Putamen (tissue), 1 donor: ENCODE measurements at regions not wholly inside any gene's neighbourhood (a gene's known extent, or its start where the extent isn't known, plus 50 kb on each side); places are given as distances from the start of the nearest gene placed in this dataset.
"Not testable (repeated sequence)": the region's sequence is repeated elsewhere in the genome, so short reads cannot be mapped to it uniquely, and the experiment has no call there.

ENCODE experiments used
- DNase-seq: peaks from one replicate; pipeline ENCODE4 v3.0.0-alpha.2; 2016; ENCODE audit warnings: low spot score

GRCh38 chr5:152113401-152113800, 188.8 kb upstream of the GLRA1 start:
- no peak for DNase-seq

- DNase-seq: no peak
Observed at GRCh38 chr5:152107220-152107619, 182.6 kb upstream of the GLRA1 start.

GRCh38 chr5:152106571-152106970, 181.9 kb upstream of the GLRA1 start:
- DNase-seq: no peak

DNA sequence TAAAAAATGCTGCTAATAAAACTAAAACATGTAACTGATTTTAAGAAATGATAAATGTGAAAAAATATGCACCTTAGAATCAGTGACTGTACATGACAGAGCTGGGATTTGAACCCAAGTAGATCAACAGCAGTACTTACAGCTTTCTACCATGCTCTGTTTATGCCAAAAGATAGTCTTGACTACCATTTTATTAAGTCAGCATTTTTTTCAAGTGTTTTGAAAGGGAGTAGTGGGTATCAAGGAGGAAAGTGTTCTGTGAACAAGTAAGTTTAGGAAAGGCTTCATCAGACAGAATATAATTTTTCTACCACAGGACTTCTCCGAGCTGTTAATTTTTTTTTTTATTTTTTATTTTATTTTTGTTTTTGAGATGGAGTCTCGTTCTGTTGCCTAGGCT, 180.4 kb upstream of the GLRA1 start:
- DNase-seq: no peak

GRCh38 chr5:152104211-152104610, 179.6 kb upstream of the GLRA1 start:
- DNase-seq: no peak

DNA sequence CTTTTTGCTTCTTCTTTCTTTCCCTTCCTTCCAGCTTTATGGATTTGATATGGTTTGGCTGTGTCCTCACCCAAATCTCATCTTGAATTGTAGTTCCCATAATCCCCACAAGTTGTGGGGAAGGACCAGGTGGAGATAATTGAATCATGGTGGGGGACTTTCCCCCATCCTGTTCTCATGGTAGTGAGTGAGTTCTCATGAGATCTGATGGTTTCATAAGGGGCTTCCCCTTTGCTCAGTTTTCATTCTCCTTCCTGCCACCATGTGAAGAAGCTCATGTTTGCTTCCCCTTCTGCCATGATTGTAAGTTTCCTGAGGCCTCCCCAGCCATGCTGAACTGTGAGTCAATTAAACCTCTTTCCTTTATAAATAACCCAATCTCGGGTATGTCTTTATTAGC, 178.3 kb upstream of the GLRA1 start:
- not testable (repeated sequence) for DNase-seq

DNA sequence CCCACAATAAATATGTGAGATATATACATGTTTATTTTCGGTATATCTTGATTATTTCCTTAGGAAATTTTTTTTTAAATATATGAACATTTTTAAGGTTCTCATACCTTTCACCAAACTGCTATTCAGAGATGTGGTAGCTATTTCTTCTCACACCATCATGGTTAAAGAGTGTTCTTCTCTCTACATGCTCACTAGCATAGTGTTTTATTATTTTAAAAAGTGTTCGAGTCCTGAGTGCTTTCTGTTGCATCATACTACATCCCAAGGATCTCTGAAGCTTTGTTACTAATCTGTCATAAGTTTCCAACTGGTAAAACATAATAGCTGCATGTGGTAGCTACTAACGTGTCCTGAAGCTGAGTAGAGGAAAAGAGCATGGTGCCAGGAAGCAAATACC, 177.4 kb upstream of the GLRA1 start:
- no peak for DNase-seq

DNA sequence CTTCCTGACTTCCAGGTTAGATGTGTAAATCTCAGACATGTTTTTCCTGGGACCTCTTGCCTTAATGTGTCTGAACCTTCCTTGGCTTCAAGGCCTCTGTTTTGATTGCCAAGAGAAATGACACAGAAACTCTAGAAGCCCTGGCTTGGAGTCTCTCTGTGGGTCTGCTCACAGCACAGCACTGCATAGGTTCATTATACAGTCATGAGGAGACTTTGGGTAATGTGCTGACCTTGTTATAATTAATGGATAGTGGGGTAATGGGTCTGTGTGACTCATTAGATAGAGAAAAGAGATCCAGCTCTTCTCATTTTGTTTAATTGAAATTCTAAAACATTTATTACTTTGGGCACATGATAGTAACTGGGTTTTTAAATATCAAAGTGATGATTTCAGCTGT, 175.8 kb upstream of the GLRA1 start:
- DNase-seq: no peak

GRCh38 chr5:152097128-152097527, 172.5 kb upstream of the GLRA1 start:
- no peak for DNase-seq

- no peak for DNase-seq
Observed at GRCh38 chr5:152094716-152095115, 170.1 kb upstream of the GLRA1 start.

GRCh38 chr5:152094060-152094459, 169.4 kb upstream of the GLRA1 start:
- no peak for DNase-seq

DNA sequence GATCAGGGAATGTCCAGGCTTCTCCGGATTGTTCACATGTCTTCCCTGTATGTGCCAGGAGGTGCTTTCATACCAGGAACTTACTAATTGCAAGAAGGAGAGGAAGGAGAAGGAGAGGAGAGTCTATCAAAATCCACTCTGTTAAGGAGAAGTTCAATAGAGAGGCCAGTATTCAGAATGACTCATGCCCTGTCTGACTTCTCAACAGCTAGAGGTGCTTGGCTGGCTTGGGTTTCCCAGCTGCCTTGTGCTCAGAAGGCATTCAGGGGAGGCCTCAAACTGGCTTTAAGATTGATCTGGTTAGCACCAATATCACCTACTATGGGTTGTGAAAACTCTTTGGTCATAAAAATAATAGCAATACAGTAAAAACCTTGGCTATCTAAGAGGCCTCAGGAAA, 167.9 kb upstream of the GLRA1 start:
- no peak for DNase-seq

GRCh38 chr5:152089644-152090043, 165.0 kb upstream of the GLRA1 start:
- no peak for DNase-seq

DNA sequence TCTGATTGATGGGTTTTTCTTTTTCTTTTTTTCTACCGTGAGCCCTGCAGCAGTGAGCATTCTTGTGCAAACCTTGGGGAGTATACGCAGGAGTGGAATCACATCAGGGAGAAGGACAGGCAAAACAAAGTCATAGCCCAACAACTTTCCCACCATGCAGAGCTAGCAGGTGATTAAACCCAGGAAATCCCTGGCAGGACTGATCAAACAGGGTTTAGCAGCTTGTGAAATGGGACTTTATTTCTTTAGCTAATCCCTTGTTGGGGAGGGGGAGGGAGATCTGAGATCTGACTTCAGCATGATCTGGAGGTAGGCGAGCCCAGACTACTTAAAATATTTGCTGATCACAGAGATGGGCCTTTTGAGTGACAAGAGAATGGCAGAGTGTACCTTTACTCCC, 162.0 kb upstream of the GLRA1 start:
- DNase-seq: no peak

GRCh38 chr5:152084476-152084875, 159.8 kb upstream of the GLRA1 start:
- DNase-seq: no peak

GRCh38 chr5:152083231-152083630, 158.6 kb upstream of the GLRA1 start:
- no peak for DNase-seq

DNA sequence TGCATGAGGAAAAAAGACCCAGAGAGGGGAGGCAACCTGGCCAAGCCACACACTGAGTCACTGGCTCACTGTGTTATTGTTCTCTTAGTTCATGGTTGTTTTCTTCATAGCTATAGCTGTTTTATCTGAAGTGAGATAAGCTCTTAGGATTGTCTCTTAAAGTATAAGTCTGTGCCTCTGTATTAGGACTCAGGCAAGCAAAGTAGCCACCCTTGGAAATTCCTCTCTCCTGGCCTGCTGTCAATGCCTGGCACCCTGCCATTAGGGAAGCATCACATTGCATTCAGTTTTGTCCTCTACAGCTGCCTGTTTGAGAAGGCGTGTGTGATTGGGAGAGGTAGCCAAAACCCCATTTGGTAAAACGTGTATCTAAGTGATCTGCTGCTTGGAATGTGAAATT, 147.4 kb upstream of the GLRA1 start:
- no peak for DNase-seq

DNA sequence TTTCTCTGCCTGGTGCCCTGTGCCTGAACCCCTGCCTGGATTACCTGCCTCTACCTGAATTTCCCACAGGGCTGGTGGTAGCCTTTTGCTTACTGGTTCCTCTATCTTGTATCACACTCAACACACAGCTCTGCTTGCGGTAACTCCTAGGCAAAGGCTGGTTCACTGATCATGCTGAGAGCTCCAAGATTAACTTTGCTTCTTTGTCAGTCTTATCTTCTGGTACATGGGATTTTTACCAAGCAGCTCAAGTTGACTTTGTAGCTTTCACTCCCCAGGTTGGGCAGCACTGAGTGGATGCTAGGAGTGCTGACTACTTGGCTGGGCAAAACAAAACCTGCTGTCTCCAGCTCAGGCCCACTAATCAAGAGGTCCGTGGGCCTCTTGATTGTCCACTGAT, 145.9 kb upstream of the GLRA1 start:
- no peak for DNase-seq

- no peak for DNase-seq
Observed at GRCh38 chr5:152066784-152067183, 142.1 kb upstream of the GLRA1 start.

DNA sequence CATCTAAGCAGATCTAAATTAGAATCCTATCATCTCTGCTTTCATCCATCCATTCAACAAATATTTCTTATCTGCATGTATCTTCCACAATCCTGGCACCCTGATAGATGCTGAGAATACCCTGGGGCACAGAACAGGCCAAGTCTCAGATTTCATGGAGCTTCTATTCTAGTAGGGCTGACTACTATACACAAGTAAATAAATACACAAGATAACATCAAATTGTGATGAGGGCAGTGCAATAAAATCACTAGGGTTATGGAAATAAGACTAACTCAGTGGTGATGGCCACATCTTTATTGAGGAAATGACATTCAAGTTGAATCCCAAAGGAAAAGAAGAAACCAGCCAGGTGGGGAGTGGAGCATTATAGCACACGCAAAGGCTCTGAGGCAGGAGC, 138.4 kb upstream of the GLRA1 start:
- DNase-seq: no peak

DNA sequence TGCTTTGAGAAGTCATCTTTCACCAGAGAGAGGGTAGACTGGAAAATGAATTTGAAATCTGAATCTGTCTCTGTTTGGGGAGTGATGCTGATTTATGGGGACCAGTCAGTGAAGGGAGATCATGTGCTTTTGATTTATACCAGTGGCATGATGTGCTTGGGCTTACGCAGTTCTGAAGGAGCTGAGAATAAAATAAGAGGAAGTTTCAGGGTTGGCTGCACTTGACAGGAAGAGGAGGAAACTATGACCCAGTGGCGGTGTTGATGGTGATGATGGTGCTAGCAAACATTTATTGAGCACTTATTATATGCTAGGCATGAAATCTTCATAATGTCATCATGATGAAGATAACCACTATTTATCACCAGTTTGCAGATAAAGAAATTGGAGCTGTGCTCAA, 136.4 kb upstream of the GLRA1 start:
- DNase-seq: no peak

DNA sequence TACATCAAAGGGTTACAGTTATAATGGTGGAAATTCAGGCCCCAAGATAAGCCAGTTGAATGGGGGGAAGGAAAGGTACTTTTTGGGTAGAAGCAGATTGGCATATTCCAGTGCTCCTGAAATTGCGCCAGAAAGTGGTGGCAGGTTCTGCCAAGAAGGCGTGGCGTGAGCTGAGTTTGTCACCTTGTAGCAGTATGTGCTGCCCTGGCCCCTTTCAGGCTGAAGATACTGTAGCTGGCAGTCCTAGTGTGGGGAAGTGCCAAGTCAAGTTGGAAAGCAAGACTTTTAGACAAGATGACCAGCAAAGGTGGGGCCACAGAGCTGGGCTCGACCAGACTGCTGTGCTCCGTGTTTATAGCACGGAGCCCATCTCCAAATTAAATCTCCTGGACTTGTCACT, 133.6 kb upstream of the GLRA1 start:
- DNase-seq: no peak

GRCh38 chr5:152056931-152057330, 132.3 kb upstream of the GLRA1 start:
- DNase-seq: no peak

GRCh38 chr5:152052470-152052869, 127.8 kb upstream of the GLRA1 start:
- no peak for DNase-seq
